OCI-LY1 (cell line): ENCODE measurements at regions not wholly inside any gene's neighbourhood (a gene's known extent, or its start where the extent isn't known, plus 50 kb on each side); places are given as distances from the start of the nearest gene placed in this dataset.

ENCODE experiments used
- EZH2 ChIP-seq: fragments of 200-600 bp; sonication (generic), shearing (Covaris generic); IDR thresholded peaks from 2 replicates; pipeline ENCODE4 v1.8.0; 2017; ENCODE audit warnings: borderline replicate concordance, mixed run types, mild to moderate bottlenecking, antibody characterized with exemption, low read length, moderate library complexity, mixed read lengths
- TF ChIP-seq, protein P1 (sequence below): fragments of 200-600 bp; sonication (generic), shearing (Covaris generic); IDR thresholded peaks from 2 replicates; pipeline ENCODE4 v1.5.1; 2017; ENCODE audit warnings: mild to moderate bottlenecking, antibody characterized with exemption, low read length, moderate library complexity, mixed read lengths

- TF ChIP-seq EZH2 = no peak
- TF ChIP-seq, protein P1, sequence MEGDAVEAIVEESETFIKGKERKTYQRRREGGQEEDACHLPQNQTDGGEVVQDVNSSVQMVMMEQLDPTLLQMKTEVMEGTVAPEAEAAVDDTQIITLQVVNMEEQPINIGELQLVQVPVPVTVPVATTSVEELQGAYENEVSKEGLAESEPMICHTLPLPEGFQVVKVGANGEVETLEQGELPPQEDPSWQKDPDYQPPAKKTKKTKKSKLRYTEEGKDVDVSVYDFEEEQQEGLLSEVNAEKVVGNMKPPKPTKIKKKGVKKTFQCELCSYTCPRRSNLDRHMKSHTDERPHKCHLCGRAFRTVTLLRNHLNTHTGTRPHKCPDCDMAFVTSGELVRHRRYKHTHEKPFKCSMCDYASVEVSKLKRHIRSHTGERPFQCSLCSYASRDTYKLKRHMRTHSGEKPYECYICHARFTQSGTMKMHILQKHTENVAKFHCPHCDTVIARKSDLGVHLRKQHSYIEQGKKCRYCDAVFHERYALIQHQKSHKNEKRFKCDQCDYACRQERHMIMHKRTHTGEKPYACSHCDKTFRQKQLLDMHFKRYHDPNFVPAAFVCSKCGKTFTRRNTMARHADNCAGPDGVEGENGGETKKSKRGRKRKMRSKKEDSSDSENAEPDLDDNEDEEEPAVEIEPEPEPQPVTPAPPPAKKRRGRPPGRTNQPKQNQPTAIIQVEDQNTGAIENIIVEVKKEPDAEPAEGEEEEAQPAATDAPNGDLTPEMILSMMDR = no peak
These were observed 309.6 kb downstream of the PYDC2 start for GRCh38 chr3:191770541-191770940.
